HG03565 (cell line): ENCODE measurements at regions not wholly inside any gene's neighbourhood (a gene's known extent, or its start where the extent isn't known, plus 50 kb on each side); places are given as distances from the start of the nearest gene placed in this dataset.
"Not testable (repeated sequence)": the region's sequence is repeated elsewhere in the genome, so short reads cannot be mapped to it uniquely, and the experiment has no call there.

ENCODE experiments used
- ATAC-seq: cut with Tn5 transposase; IDR thresholded peaks from one replicate; pipeline ENCODE4 v1.9.1; 2021; ENCODE audit warnings: mild to moderate bottlenecking, moderate library complexity; ENCODE audit not compliant: unreplicated experiment

DNA sequence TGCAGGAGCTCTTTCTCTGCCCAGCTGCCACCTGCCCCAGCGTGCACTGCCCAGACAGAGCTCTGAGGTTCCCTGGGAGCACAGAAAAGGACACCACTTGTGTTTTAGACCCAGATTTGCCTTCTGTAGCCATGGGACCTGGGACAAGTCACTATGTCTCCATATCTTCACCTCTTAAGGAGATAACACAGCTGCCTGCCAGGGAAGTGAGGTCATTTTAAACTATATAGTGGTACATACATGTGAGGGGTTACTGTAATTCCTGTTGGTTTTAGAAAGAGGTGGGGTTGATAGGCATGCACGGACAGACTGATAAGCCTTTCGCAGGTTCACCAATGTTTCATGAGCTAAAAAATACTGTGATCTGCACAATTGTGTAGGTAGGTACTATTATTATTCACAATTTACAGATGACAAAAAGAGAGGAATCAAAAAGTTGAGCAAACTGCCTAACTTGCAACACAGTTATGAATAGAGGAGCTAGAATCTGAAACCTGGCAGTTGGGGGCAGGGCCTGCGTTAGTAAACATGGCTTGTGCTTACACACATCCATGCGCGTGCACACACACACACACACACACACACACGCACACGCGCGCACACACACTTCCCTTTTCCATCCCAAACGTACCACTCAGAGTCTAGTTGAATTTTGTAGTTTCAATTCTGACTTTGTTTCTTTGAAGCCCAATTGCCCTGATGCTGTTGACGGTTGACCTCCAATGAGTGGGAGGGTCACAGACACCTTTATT, 193.6 kb downstream of the FAM43A start:
- no peak for ATAC-seq

DNA sequence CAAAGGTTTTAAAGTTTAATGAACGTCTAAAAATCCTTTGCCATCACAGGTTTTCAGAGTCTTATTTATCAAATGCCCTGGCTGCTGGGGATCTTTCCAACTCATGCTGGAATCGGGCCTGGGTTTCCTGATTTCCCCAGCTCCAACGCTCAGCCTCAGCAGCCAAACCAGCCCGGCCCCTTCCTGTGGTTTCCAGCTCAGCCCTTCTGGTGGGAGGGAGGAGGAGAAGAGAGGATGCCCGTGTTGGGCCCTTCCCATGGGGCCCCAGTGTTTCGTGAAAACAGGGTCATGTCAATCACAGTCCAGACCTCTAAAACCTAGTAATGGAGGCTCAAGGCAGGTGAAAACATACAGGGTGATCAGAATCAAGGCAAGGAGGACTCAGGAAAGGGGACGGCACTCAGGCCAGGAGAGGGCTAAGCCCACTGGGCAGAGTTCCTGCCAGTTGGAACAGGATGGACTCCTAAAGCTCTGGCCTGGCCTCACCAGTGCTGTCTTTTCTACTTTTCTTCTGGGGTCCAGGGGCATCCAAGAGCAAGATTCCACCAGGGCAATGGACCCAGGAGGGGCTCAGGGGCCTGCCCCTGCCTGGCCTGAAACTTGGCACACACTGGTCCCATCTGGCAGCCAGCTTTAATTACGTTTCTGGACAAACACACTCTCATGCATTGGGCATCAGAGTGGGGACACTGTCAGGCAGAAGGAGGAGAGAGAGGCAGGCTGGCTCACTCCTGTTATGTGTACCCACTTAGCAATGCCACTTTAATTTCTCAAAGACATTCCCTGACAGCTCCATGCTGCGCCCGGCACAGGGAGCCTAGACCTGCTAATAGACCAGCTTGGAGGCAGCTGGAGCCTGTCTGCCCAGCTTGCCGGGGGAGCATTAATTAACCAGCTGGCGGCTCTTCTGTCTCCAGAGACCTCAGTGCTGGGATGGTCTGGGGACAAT, 194.6 kb downstream of the FAM43A start:
- no peak for ATAC-seq

DNA sequence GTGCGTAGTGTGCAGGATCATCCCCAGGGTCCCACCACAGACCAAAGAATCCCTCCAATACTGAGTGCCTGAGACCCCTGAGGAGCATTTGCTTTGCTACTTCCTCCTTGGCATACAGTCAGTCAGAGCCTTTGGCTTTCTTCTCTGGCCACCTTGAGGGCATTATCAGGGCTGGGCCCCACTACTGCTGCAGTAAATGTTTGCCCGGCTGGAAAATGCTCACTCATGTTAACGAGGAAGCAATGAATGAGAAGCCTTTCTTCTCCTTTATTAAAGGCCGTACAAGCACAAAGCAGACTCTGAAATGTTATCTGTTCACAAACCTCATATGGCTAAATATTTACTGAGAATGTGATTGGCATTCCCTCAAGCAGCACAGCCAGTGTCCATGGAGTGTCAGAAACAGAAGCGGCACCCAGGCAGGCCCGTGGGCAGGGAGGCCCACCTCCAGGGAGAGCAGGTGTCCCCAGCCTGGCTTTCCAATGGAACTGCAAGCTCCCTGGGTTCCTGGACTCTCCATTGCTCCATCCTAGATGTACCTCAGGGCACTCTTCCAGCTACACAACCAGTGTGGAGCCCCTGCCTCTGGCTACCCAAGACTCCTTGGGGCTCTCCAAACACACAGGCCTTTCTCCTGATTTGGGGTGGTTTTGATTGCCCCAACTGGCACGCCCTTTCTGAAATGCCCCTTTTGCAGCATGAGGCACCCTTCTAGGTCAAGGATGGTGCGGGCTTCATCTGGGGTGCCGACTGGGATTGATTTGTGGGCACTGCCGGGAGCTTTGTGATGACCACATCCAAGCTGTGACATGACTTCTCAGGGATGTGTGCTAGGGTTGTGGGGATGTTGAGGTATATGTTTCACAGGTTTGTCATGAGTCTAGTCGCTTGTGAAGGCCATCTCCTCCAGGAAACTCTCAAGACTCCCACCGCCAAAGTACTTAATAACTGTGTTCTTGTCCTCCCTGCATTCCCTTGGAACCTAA, 195.6 kb downstream of the FAM43A start:
- ATAC-seq = no peak

DNA sequence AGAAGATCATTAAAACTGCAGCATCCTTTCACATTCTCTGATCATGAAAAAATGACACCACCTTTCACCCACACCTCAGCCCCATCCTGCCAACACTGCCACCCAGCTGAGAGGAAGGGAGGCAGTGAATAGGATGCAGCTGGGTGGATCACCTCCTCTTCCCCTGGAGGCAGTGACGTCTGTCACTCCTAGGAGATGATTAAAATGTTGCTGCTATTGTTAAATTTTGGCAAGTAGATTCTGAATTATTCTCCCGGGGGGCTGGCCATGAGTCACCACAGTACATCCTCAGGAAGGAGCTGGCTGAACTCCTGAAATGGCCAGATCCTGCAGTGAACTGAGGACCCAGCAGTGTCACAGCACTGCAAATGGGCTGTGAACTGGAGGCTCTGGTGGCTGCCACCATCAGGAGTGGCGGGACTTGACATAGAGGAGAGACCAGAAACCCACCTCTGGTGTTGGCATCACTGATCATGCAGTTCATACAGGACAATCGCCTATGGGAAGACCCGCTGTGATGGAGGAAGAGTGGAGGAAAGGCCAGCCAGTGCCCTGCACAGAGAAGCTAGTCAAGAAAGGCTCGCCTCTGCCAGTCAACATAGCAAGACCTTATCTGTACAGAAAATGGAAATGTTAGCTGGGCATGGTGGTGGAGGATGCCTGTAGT, 199.1 kb downstream of the FAM43A start:
- ATAC-seq = no peak

DNA sequence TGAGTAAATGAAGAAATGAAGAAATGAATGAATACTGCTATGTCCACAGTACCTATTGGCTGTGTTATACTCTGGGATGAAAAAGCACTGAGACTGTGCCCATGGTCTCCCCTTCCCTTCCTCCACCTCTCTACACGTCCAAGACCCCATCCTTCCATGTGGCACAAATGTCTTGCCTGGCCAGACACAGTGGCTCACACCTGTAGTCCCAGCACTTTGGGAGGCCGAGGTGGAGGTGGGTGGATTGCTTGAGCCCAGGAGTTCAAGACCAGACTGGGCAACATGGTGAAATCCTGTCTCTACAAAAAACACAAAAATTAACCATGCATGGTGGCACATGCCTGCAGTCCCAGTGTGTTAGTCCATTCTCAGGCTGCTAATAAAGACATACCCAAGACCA, 200.1 kb downstream of the FAM43A start:
- no peak for ATAC-seq

DNA sequence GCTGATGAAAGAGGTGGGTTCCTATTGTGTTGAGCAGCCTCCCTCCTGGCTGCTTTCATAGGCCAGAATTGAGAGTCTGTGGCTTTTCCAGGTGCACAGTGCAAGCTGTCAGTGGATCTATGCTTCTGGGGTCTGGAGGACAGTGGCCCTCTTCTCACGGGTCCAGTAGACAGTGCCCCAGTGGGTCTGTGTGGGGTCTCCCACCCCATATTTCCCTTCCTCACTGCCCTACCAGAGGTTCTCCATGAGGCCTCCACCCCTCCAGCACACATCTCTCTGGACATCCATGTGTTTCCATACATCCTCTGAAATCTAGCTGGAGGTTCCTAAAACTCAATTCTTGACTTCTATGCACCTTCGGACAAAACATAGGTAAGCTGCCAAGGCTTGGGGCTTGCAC, 201.2 kb downstream of the FAM43A start:
- no peak for ATAC-seq

DNA sequence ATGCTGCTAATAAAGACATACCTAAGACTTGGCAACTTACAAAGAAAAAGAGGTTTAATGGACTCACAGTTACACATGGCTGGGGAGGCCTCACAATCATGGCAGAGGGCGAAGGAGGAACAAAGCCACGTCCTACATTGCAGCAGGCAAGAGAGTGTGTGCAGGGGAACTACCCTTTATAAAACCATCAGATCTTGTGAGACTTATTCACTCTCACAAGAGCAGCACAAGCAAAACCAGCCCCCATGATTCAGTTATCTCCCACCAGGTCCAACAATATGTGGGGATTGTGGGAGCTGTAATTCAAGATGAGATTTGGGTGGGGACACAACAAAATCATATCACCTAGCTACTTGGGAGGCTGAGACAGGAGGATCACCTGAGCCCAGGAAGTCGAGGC, 202.4 kb downstream of the FAM43A start:
- not testable (repeated sequence) for ATAC-seq

DNA sequence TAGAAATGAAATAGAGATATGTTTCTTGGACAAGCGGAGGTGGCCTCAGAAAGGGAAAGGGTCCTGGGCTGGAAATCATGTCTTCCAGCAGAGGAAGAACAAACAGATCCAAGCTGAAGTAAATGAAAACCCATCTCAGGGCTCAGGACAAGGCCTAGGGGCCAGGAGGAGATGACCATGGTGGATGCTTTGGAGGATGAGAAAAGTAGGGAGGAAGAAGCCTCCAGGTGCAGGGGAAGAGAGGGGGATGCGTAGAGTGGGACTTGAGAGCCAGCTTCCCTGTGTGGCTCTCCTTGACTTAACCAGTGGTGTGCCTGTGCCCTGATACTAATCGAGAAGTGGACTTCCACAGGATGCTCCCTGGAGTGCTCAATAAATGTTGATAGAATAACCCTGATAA, 203.2 kb downstream of the FAM43A start:
- no peak for ATAC-seq

DNA sequence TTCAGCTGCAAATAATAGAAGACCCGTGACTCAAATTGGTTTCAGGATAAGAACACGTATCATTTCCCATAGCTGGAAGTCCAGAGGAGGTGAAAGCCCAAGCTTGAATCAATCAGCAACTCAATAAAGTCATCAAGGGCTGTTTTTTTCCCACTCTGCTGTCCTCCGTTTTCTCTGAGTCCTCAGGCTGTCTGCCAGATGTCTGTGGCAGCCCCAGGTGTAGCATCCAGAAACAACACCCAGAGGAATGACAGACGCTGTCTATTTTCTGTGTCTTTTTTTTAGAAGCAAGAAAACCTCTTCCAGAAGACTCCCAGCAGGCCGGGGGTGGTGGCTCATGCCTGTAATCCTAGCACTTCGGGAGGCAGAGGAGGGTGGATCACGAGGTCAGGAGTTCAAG, 204.4 kb downstream of the FAM43A start:
- ATAC-seq = no peak

DNA sequence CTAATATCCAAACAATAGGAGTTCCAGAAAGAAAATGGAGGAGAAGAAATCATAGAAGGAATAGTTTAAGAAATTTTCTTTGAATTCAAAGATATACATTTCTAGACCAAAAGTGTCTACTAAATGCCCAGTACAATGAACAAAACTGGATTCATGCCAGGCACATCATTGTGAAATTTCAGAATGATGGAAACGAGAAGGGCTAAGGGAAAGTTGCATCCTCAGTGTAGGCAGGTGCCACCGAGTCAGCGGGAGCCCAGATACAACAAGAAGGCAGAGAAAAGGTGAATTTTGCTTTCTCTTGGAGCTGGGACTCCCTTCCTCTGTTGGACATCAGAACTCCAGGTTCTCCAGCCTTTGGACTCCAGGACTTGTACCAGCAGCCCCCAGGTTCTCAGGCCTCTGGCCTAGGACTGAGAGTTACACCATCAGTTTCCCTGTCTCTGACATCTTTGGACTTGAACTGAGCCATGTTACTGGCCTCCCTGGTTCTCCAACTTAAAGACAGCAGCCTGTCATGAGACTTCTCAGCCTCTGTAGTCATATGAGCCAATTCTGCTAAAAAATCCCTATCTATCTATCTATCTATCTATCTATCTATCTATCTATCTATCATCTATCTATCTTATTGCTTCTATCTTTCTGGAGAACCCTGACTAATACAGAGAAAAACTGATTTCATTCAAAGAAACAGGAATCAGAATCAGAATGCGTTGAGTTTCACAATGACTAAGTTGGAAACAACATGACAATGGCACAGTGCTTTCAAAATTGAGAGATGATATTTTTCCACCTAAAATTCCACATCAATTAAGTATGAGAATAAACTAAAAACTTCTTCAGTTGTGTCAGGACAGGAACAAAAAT, 207.7 kb downstream of the FAM43A start:
- ATAC-seq = no peak

DNA sequence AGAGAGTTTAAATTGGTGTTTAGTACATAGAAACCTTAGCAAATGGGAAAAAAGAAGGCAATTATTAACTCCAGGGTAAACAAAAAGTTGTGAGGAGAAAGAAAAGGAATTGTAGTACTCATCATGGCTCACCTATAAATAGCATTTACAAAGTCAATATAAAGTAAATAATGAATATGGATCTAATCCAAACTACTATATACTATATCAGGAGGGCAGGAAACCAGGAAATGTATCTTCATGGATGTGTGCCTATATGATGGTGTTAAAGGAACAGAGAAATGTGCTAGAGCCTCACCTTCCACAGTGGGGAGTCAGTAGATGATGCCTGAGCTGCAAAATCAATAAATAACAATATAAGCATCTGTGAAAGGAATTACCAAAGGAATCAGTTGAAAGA, 208.9 kb downstream of the FAM43A start:
- no peak for ATAC-seq

DNA sequence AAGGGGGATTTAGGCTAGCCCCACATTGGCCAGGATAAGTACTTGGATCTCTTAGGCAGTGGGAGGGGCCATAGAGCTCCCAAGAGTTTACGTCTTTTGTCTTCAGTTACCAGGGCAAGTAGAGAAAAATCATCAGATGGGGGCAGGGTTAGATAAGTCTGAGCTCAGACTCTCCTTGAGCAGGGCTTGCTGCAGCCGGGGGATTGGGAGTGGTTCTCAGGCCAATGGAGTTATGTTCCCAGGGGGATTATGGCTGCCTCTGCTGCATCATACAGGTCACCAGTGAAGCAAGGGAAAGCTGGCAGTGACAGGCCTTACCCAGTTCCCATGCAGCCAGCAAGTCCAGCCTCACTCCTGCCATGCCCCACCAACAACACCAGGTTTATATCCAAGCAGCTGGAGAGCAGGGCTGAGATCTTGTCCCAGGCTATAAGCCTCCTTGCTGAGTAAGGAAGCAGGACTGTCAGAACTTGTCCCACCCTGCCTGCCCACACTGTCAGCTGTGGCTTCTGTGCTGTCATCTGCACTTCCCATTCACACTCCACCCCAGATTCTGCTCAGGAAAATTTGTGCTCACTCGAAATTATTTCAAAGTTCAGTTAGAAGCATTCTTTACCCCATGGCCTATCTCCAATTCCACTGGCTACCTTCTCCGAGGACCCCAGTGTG, 215.3 kb downstream of the FAM43A start:
- ATAC-seq = no peak

DNA sequence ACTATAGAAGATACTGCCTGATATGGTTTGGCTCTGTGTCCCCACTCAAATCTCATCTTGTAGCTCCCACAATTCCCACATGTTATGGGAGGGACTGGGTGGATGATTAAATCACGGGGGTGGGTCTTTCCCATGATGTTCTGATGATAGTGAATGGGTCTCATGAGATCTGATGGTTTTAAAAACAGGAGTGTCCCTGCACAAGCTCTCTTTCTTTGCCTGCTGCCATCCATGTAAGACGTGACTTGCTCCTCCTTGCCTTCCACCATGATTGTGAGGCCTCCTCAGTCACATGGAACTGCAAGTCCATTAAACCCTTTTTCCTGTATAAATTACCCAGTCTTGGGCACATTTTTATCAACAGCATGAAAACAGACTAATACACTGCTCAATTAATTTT, 217.8 kb downstream of the FAM43A start:
- not testable (repeated sequence) for ATAC-seq

DNA sequence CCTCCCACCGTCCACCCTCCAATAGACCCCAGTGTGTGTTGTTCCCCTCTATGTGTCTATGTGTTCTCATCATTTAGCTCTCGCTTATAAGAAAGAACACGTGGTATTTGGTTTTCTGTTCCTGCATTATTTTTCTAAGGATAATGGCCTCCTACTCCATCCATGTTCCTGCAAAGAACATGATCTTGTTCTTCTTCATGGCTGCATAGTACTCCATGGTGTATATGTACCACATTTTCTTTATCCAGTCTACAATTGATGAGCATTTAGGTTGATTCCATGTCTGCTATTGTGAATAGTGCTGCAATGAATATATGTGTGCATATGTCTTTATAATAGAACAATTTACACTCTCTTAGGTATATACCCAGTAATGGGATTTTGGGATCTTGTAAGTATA, 219.3 kb downstream of the FAM43A start:
- ATAC-seq = not testable (repeated sequence)

DNA sequence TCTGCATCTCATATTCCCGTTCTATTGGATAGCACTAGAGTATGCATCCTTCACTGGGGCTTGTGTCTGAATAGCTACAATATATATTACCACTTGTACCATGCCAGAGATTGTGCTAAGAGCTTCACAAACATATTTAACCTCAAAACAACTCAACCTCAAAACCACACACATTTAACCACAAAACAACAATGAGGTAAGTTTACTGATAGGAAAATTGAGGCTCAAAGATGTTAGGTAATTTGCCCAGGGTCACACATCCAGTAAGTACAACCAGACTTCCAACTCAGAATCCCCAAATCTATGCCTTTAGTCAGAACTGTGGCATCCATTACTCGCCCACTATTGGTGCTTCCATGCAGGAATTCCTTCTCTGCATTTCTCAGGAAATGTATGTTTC, 220.0 kb downstream of the FAM43A start:
- no peak for ATAC-seq

DNA sequence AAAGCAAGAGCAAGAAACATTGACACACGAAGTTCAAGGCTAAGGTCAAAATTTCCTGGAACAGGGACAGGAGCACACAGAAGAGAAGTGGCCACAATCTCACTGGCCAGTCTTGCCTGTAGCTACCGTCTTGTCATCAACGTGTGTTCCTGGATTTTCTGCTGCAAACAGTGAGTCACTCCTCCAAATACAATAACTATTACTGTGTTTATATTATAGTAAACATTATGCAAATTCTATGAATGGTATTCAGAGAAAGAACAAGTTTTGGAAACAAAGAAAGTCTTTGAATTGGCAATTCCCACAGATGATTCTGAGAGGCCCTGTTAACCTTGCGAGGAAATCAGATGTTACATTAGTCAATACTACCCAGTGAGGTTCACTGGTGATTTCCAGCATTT, 220.5 kb downstream of the FAM43A start:
- no peak for ATAC-seq

DNA sequence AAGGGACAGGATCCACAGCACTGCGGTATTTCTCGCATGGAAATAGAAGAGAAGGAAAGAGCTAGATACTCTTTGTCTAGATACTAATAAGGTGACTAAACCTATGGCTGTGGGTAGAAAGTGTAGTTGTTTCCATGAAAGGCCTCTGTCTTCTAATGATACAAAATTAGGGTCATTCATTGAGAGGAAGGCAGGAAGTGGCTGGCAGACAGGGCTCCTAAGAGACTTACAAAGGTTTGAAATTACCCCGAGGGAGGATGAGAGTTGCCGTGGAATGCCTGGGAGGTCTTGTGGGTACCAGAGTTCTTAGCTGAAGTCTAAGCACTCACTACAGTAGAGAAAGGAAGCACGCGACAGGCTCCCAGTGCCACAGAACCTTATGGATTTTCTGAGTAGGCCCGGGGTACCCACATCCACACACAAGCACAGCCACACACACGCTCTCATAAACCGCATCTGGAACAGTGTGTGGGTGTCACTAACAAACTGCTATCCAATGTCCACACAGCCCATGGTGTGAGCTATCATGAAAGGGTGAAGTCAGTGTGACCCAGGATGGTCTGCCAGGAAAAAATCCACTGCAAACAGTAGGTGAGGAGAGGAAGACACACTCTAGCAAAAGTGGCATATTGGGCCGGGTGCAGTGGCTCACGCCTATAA, 221.4 kb downstream of the FAM43A start:
- no peak for ATAC-seq

DNA sequence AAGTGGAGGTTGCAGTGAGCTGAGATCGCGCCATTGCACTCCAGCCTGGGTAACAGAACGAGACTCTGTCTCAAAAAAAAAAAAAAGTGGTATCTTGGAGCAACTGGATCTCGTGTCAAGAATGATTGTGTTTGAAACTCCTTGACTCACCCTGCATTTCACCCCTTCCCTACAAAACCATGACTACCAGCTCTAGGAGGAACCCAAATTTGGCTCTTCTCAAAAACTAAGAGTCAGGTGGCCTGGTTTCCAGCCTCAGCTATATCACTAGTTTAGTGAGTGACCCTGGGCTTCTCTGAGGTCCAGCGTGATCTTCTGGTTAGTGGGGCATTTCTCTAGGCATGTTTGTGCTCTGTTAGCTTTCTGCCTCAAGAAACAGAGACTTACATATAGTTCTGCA, 222.1 kb downstream of the FAM43A start:
- no peak for ATAC-seq
